ENCODE measurements at regions not wholly inside any gene's neighbourhood (a gene's known extent, or its start where the extent isn't known, plus 50 kb on each side); places are given as distances from the start of the nearest gene placed in this dataset.
A peak's percentile ranks its signal among the peaks of the same experiment; 100 is the strongest.
"Not testable (repeated sequence)": the region's sequence is repeated elsewhere in the genome, so short reads cannot be mapped to it uniquely, and the experiment has no call there.

GRCh38 chr2:211205358-211205757 is 649.0 kb downstream of the CPS1 start:
- Mint-ChIP-seq H3K36me3 (no peaks in the 10 kb centered on the region), H3K4me3 (no peak overlapping the region), H3K4me1 (ENCODE audit: unreplicated experiment) (no peaks in the 10 kb centered on the region), H3K9me3 (no peaks in the 10 kb centered on the region), H3K27ac (no peak overlapping the region), H3K27me3 (no peaks in the 10 kb centered on the region)
- no peak for TF ChIP-seq CTCF (conservative IDR thresholded peaks at IDR 0.05)
- DNase-seq (ENCODE audit: extremely low spot score, unreplicated experiment), result no peak

GRCh38 chr2:211205836-211206235 is 649.4 kb downstream of the CPS1 start:
- no peaks in the 10 kb centered on the region for H3K27me3 Mint-ChIP-seq
- TF ChIP-seq CTCF (conservative IDR thresholded peaks at IDR 0.05), result no peak
- DNase-seq (ENCODE audit: extremely low spot score, unreplicated experiment), result no peak
- no peak overlapping the region for H3K4me3 Mint-ChIP-seq
- no peaks in the 10 kb centered on the region for H3K36me3 Mint-ChIP-seq
- H3K27ac Mint-ChIP-seq, result no peak overlapping the region
- H3K4me1 Mint-ChIP-seq (ENCODE audit: unreplicated experiment), result no peaks in the 10 kb centered on the region
- H3K9me3 Mint-ChIP-seq, result no peaks in the 10 kb centered on the region

GRCh38 chr2:211216221-211216620 is 659.8 kb downstream of the CPS1 start:
- TF ChIP-seq CTCF (conservative IDR thresholded peaks at IDR 0.05), result peak; percentile 58
- no peaks in the 10 kb centered on the region for H3K9me3 Mint-ChIP-seq
- no peaks in the 10 kb centered on the region for H3K36me3 Mint-ChIP-seq
- DNase-seq (ENCODE audit: extremely low spot score, unreplicated experiment), result no peak
- no peak overlapping the region for H3K27ac Mint-ChIP-seq
- H3K27me3 Mint-ChIP-seq, result no peaks in the 10 kb centered on the region
- no peak overlapping the region for H3K4me3 Mint-ChIP-seq
- H3K4me1 Mint-ChIP-seq (ENCODE audit: unreplicated experiment), result no peaks in the 10 kb centered on the region

GRCh38 chr2:211219548-211219947 is 663.1 kb downstream of the CPS1 start:
- H3K4me3 Mint-ChIP-seq; H3K4me1 Mint-ChIP-seq (ENCODE audit: unreplicated experiment); H3K27me3 Mint-ChIP-seq; H3K9me3 Mint-ChIP-seq; DNase-seq (ENCODE audit: extremely low spot score, unreplicated experiment); H3K27ac Mint-ChIP-seq; H3K36me3 Mint-ChIP-seq: not testable (repeated sequence)

GRCh38 chr2:211225784-211226183 is 669.4 kb downstream of the CPS1 start:
- no peak for DNase-seq (ENCODE audit: extremely low spot score, unreplicated experiment)
- no peak for TF ChIP-seq CTCF (conservative IDR thresholded peaks at IDR 0.05)
- Mint-ChIP-seq H3K4me3 (no peak overlapping the region), H3K27me3 (no peaks in the 10 kb centered on the region), H3K27ac (no peak overlapping the region), H3K9me3 (no peaks in the 10 kb centered on the region), H3K4me1 (ENCODE audit: unreplicated experiment) (no peaks in the 10 kb centered on the region), H3K36me3 (no peaks in the 10 kb centered on the region)

- no peaks in the 10 kb centered on the region for H3K4me1 Mint-ChIP-seq (ENCODE audit: unreplicated experiment)
- TF ChIP-seq CTCF (conservative IDR thresholded peaks at IDR 0.05), result no peak
- no peak overlapping the region for H3K27ac Mint-ChIP-seq
- H3K9me3 Mint-ChIP-seq, result no peaks in the 10 kb centered on the region
- H3K36me3 Mint-ChIP-seq, result no peaks in the 10 kb centered on the region
- H3K27me3 Mint-ChIP-seq, result no peaks in the 10 kb centered on the region
- H3K4me3 Mint-ChIP-seq, result no peak overlapping the region
- no peak for DNase-seq (ENCODE audit: extremely low spot score, unreplicated experiment)
These were observed 672.2 kb downstream of the CPS1 start for GRCh38 chr2:211228559-211228958.
